Endometrial microvascular endothelial cells (primary cell): ENCODE measurements at regions not wholly inside any gene's neighbourhood (a gene's known extent, or its start where the extent isn't known, plus 50 kb on each side); places are given as distances from the start of the nearest gene placed in this dataset.
"Not testable (repeated sequence)": the region's sequence is repeated elsewhere in the genome, so short reads cannot be mapped to it uniquely, and the experiment has no call there.

ENCODE experiments used
- in situ Hi-C: cut with HindIII; loops from 2 replicates; pipeline ENCODE4 v1.10.0; 2017; ENCODE audit warnings: low sequenced_read_pairs, low pct_unique_long_range_greater_than_20kb; ENCODE audit errors: inconsistent ontology term

DNA sequence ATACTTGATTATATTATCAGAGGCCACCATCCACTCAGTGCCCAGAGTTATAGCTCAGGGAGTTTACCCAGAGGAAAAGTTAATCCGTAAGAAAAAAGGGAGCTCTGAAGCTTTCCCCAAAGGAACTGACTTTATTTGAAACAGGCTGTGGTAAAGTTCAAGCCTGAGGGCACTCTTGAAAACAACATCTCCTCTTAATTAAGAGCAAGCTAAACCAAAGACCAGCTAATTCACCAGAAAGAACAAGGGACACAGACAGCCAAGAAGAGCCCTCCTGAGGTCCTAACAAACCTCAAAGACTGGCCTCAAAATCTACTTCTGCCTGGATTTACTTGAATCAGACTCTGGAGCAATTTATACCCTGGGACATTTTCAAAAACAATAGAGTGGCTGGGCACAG, 159.6 kb upstream of the CHST15 start:
- in situ Hi-C loops, result no loop called here

GRCh38 chr10:124252097-124252715, 158.8 kb upstream of the CHST15 start:
- in situ Hi-C loops, result no loop called here

- in situ Hi-C loops, result no loop called here
Observed at GRCh38 chr10:124251317-124252065, 158.1 kb upstream of the CHST15 start.

DNA sequence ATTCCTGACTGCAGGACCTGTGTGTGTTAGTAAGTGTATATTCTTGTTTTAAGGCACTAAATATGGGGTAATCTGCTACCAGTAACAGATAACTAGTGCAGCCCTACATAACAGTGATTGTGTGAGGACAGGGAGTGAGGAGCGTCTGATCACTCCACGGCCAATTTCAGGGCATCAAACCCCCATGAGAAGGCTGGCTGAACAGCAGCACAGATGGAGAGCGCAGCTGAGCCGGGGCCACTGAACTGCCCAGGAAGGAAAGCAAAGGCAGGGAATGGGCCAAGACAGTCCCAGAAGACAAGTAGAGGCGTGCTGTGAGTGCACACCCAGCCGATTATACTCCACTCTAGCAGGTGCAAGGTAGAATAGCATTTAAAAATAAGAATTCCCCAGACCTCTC, 157.1 kb upstream of the CHST15 start:
- in situ Hi-C loops, result no loop called here

GRCh38 chr10:124249812-124250432, 156.5 kb upstream of the CHST15 start:
- in situ Hi-C loops, result no loop called here

GRCh38 chr10:124249196-124249595, 155.8 kb upstream of the CHST15 start:
- in situ Hi-C loops, result no loop called here

GRCh38 chr10:124248056-124249045, 155.0 kb upstream of the CHST15 start:
- in situ Hi-C loops, result no loop called here

DNA sequence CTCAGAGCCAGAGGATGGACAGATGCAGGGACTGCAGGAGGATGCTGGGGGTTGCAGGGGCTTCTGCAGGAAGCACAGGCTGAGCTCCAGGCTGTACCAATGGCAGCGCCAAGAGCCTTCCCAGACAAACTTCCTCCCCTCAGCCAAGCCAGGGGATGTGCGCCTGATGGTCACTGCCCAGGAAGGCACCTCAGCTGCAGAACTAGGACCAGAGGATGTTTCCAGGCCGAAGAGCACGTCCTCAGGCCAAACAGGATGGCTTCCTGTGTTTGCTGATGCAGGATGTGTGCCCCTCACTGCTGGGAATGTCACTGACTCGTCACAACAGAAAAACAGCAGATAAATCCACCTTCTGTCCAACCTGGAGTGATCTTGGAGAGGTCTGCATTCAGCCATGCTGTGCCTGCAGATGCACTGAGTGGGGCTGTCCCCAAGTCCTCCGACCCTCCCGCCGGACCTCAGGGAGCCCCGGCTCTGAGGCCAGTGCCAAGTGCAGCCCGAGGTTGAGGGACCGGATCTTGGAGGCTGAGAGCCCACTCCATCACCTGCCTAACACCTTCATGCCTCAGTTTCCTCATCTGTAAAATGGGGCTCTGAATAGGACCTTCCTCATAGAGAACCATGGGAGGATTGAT, 152.5 kb upstream of the CHST15 start:
- in situ Hi-C loops, result no loop called here

GRCh38 chr10:124245191-124245590, 151.8 kb upstream of the CHST15 start:
- in situ Hi-C loops, result no loop called here

GRCh38 chr10:124244256-124244877, 151.0 kb upstream of the CHST15 start:
- in situ Hi-C loops, result no loop called here

DNA sequence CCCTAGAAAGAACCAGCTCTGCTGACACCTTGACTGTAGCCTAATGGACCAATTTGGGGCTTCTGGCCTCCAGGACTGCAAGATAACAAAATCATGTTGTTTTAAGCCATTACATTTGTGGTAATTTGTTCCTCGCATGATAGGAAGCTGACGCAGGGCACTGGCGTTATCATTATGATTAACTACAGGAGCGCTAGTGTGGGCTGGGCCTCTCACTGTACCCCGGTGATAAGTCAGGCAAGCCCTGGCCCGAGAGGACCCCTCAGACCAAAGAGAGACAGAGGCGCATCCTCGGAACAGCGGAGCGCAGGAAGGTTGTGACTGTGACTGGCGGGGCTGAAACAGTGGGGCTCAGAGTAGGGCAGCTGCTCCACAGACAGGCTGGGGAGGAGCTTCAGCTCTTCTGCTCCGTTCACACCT, 150.3 kb upstream of the CHST15 start:
- in situ Hi-C loops, result no loop called here

DNA sequence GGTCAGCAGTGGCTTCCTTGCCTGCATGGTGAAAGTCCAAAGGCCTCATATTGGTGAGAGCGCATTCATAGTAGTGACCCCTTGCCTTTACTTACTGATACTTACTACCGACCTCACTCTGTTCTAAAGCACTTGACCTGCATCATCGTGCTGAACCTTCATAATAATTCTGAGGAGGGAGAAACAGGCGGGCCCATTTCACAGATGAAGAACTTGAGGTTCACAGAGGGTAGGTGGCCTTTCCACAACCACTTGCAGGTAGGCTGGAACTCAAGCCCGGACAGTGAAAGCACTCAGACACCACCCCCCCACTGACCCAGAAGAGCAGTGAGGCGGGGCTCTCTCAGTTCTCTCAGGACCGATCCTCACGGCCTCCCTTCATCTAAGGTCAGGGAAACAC, 149.4 kb upstream of the CHST15 start:
- in situ Hi-C loops, result no loop called here

GRCh38 chr10:124242365-124242764, 149.0 kb upstream of the CHST15 start:
- in situ Hi-C loops, result no loop called here

GRCh38 chr10:124241510-124241909, 148.1 kb upstream of the CHST15 start:
- in situ Hi-C loops, result not testable (repeated sequence)

- in situ Hi-C loops, result no loop called here
Observed at GRCh38 chr10:124240839-124241291, 147.5 kb upstream of the CHST15 start.

DNA sequence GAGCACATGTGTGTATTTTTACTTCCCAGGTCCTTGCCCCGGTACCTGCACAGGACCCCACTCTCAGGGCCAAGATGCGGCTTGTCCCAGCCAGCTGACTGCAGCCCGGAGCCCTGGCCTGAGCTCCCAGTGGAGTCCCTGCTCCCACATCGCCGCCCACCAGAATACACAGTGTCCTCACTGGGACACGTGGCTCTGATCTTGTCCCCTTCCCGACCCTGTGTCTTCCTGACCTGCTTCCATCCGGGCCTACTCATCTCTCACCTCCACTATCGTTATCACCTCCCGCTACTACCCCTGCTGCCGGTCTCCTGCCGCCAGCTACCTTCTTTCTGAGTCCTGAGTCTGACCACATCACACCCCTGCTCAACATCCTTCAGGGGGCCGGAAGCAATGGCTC, 146.3 kb upstream of the CHST15 start:
- in situ Hi-C loops, result no loop called here

DNA sequence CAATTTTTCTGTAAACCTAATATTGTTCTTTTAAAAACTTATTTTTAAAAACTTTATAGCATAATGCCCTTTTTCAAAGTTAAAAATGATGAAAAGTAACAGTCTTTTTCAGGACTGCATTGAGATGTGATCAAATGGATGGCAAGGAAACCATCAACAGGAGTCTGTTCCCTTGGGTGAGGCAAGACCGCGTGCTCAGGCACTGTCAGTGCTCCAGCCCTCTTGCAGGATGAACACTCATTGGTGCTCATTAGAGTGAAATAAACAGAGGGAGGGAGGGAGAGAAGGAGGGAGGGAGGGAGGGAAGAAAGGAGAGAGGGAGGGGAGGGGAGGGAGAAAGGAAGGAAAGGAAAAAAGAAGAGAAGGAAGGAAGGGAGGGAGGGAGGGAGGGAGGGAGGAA, 145.7 kb upstream of the CHST15 start:
- in situ Hi-C loops, result no loop called here

GRCh38 chr10:124238367-124238766, 145.0 kb upstream of the CHST15 start:
- in situ Hi-C loops, result no loop called here
